ENCODE measurements at regions not wholly inside any gene's neighbourhood (a gene's known extent, or its start where the extent isn't known, plus 50 kb on each side); places are given as distances from the start of the nearest gene placed in this dataset.

GRCh38 chr20:39785252-39785917 is 823.2 kb downstream of the DHX35 start:
- Histone ChIP-seq H2AFZ (ENCODE audit: low read length) (no peak overlapping the region), H3K14ac (ENCODE audit: low read length) (no peak overlapping the region), H3K4me1 (ENCODE audit: control insufficient read depth in 2 of 2, insufficient read depth in 1 of 2, low read depth in 1 of 2, low read length in 2 of 2) (no peaks in the 10 kb centered on the region), H2BK5ac (ENCODE audit: low read length) (no peak overlapping the region), H3K27me3 (ENCODE audit: control insufficient read depth in 3 of 3, insufficient read depth in 3 of 3, low read depth in 1 of 3, low read length in 3 of 3) (no peaks in the 10 kb centered on the region), H3K4ac (ENCODE audit: low read length) (no peak overlapping the region), H2AK5ac (ENCODE audit: low read depth, low read length) (no peak overlapping the region), H4K8ac (ENCODE audit: low read depth, low read length) (no peak overlapping the region), H2BK120ac (ENCODE audit: low read depth, low read length) (no peak overlapping the region), H2BK15ac (ENCODE audit: low read length) (no peak overlapping the region), H3K36me3 (replicated peaks in 1 of 2; ENCODE audit: control insufficient read depth in 2 of 2, insufficient read depth in 2 of 2, low read length in 2 of 2) (no peaks in the 10 kb centered on the region), H3K23ac (ENCODE audit: low read depth, low read length, poor library complexity) (no peak overlapping the region), H3K9ac (ENCODE audit: low read depth, low read length, poor library complexity) (no peak overlapping the region), H3K79me1 (ENCODE audit: low read depth, low read length) (no peaks in the 10 kb centered on the region), H3K9me3 (replicated peaks in 1 of 2; ENCODE audit: control insufficient read depth in 2 of 2, insufficient read depth in 1 of 2, low read depth in 1 of 2, low read length in 2 of 2) (peaks cover 0 to 2% of the 10 kb centered on the region in 2 donors), H3K27ac (replicated peaks; ENCODE audit: low read length) (no peak overlapping the region), H3K4me3 (ENCODE audit: low read length in 2 of 2) (no peak overlapping the region), H3K4me2 (ENCODE audit: insufficient read depth, low read length, poor library complexity, severe bottlenecking) (no peak overlapping the region), H3K18ac (ENCODE audit: low read length) (no peak overlapping the region), H4K91ac (ENCODE audit: low read depth, low read length, poor library complexity) (no peak overlapping the region), H2BK12ac (ENCODE audit: low read length) (no peak overlapping the region)
- DNase-seq (ENCODE audit: low spot score) = no peak
- no CpG with 5 or more reads among the region's 4 CpGs for WGBS, 2 donors (ENCODE audit: extremely low coverage in 2 of 2, insufficient read length in 2 of 2, insufficient replicate concordance in 1 of 2)

DNA sequence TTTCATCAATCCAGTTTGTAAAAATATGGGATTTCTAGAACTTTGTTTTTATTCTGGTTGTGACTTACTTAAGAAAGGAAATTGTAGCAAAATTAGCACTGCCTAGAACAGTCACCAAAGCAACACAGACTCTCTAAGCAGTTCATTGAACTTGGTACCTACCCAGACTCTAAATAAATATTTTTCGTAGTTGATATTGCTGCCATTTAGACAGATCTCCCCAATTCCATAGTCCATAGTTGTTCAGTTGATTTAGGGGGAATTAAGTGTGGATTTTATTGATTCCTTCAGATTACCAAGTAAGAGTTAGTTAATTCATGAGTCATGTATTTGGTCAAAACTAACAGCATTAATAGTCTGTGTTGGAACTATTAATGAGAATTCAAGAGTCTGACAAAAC is 822.5 kb downstream of the DHX35 start:
- H3K23ac ChIP-seq (ENCODE audit: low read depth, low read length, poor library complexity) = no peak overlapping the region
- no peak overlapping the region for H2BK5ac ChIP-seq (ENCODE audit: low read length)
- H2BK120ac ChIP-seq (ENCODE audit: low read depth, low read length) = no peak overlapping the region
- no peak overlapping the region for H4K91ac ChIP-seq (ENCODE audit: low read depth, low read length, poor library complexity)
- no peaks in the 10 kb centered on the region for H3K79me1 ChIP-seq (ENCODE audit: low read depth, low read length)
- H2AK5ac ChIP-seq (ENCODE audit: low read depth, low read length) = no peak overlapping the region
- H3K18ac ChIP-seq (ENCODE audit: low read length) = no peak overlapping the region
- H3K4me1 ChIP-seq (ENCODE audit: control insufficient read depth in 2 of 2, insufficient read depth in 1 of 2, low read depth in 1 of 2, low read length in 2 of 2) = no peaks in the 10 kb centered on the region
- H2BK15ac ChIP-seq (ENCODE audit: low read length) = no peak overlapping the region
- H3K9me3 ChIP-seq (replicated peaks in 1 of 2; ENCODE audit: control insufficient read depth in 2 of 2, insufficient read depth in 1 of 2, low read depth in 1 of 2, low read length in 2 of 2) = peaks cover 0 to 2% of the 10 kb centered on the region in 2 donors
- no peak overlapping the region for H3K14ac ChIP-seq (ENCODE audit: low read length)
- H3K9ac ChIP-seq (ENCODE audit: low read depth, low read length, poor library complexity) = no peak overlapping the region
- no peaks in the 10 kb centered on the region for H3K27me3 ChIP-seq (ENCODE audit: control insufficient read depth in 3 of 3, insufficient read depth in 3 of 3, low read depth in 1 of 3, low read length in 3 of 3)
- H2AFZ ChIP-seq (ENCODE audit: low read length) = no peak overlapping the region
- DNase-seq (ENCODE audit: low spot score) = no peak
- no CpG with 5 or more reads among the region's 1 CpG for WGBS, 2 donors (ENCODE audit: extremely low coverage in 2 of 2, insufficient read length in 2 of 2, insufficient replicate concordance in 1 of 2)
- no peak overlapping the region for H3K27ac ChIP-seq (replicated peaks; ENCODE audit: low read length)
- no peak overlapping the region for H3K4me3 ChIP-seq (ENCODE audit: low read length in 2 of 2)
- H2BK12ac ChIP-seq (ENCODE audit: low read length) = no peak overlapping the region
- no peak overlapping the region for H4K8ac ChIP-seq (ENCODE audit: low read depth, low read length)
- no peak overlapping the region for H3K4ac ChIP-seq (ENCODE audit: low read length)
- H3K36me3 ChIP-seq (replicated peaks in 1 of 2; ENCODE audit: control insufficient read depth in 2 of 2, insufficient read depth in 2 of 2, low read length in 2 of 2) = no peaks in the 10 kb centered on the region
- no peak overlapping the region for H3K4me2 ChIP-seq (ENCODE audit: insufficient read depth, low read length, poor library complexity, severe bottlenecking)

- no peak overlapping the region for H2BK12ac ChIP-seq (ENCODE audit: low read length)
- WGBS, 2 donors (ENCODE audit: extremely low coverage in 2 of 2, insufficient read length in 2 of 2, insufficient replicate concordance in 1 of 2) = no CpG with 5 or more reads among the region's 5 CpGs
- H3K4me1 ChIP-seq (ENCODE audit: control insufficient read depth in 2 of 2, insufficient read depth in 1 of 2, low read depth in 1 of 2, low read length in 2 of 2) = no peaks in the 10 kb centered on the region
- no peak overlapping the region for H2BK15ac ChIP-seq (ENCODE audit: low read length)
- no peak overlapping the region for H2AFZ ChIP-seq (ENCODE audit: low read length)
- no peak overlapping the region for H4K91ac ChIP-seq (ENCODE audit: low read depth, low read length, poor library complexity)
- no peak overlapping the region for H3K9ac ChIP-seq (ENCODE audit: low read depth, low read length, poor library complexity)
- H2AK5ac ChIP-seq (ENCODE audit: low read depth, low read length) = no peak overlapping the region
- H2BK5ac ChIP-seq (ENCODE audit: low read length) = no peak overlapping the region
- no peak overlapping the region for H4K8ac ChIP-seq (ENCODE audit: low read depth, low read length)
- no peak overlapping the region for H3K23ac ChIP-seq (ENCODE audit: low read depth, low read length, poor library complexity)
- H3K9me3 ChIP-seq (replicated peaks in 1 of 2; ENCODE audit: control insufficient read depth in 2 of 2, insufficient read depth in 1 of 2, low read depth in 1 of 2, low read length in 2 of 2) = peaks cover 0 to 2% of the 10 kb centered on the region in 2 donors
- no peak for DNase-seq (ENCODE audit: low spot score)
- no peak overlapping the region for H3K18ac ChIP-seq (ENCODE audit: low read length)
- no peaks in the 10 kb centered on the region for H3K27me3 ChIP-seq (ENCODE audit: control insufficient read depth in 3 of 3, insufficient read depth in 3 of 3, low read depth in 1 of 3, low read length in 3 of 3)
- H3K36me3 ChIP-seq (replicated peaks in 1 of 2; ENCODE audit: control insufficient read depth in 2 of 2, insufficient read depth in 2 of 2, low read length in 2 of 2) = no peaks in the 10 kb centered on the region
- no peak overlapping the region for H3K4me3 ChIP-seq (ENCODE audit: low read length in 2 of 2)
- no peaks in the 10 kb centered on the region for H3K79me1 ChIP-seq (ENCODE audit: low read depth, low read length)
- H3K4ac ChIP-seq (ENCODE audit: low read length) = no peak overlapping the region
- H3K14ac ChIP-seq (ENCODE audit: low read length) = no peak overlapping the region
- H2BK120ac ChIP-seq (ENCODE audit: low read depth, low read length) = no peak overlapping the region
- H3K27ac ChIP-seq (replicated peaks; ENCODE audit: low read length) = no peak overlapping the region
- no peak overlapping the region for H3K4me2 ChIP-seq (ENCODE audit: insufficient read depth, low read length, poor library complexity, severe bottlenecking)
These were observed 816.9 kb downstream of the DHX35 start for GRCh38 chr20:39778847-39779604.

- Histone ChIP-seq H3K79me1 (ENCODE audit: low read depth, low read length) (no peaks in the 10 kb centered on the region), H3K9me3 (replicated peaks in 1 of 2; ENCODE audit: control insufficient read depth in 2 of 2, insufficient read depth in 1 of 2, low read depth in 1 of 2, low read length in 2 of 2) (peaks cover 0 to under 1% of the 10 kb centered on the region in 2 donors), H3K4ac (ENCODE audit: low read length) (no peak overlapping the region), H2AK5ac (ENCODE audit: low read depth, low read length) (no peak overlapping the region), H3K14ac (ENCODE audit: low read length) (no peak overlapping the region), H3K36me3 (replicated peaks in 1 of 2; ENCODE audit: control insufficient read depth in 2 of 2, insufficient read depth in 2 of 2, low read length in 2 of 2) (no peaks in the 10 kb centered on the region), H2BK5ac (ENCODE audit: low read length) (no peak overlapping the region), H2AFZ (ENCODE audit: low read length) (no peak overlapping the region), H4K8ac (ENCODE audit: low read depth, low read length) (no peak overlapping the region), H3K4me2 (ENCODE audit: insufficient read depth, low read length, poor library complexity, severe bottlenecking) (no peak overlapping the region), H3K18ac (ENCODE audit: low read length) (no peak overlapping the region), H3K9ac (ENCODE audit: low read depth, low read length, poor library complexity) (no peak overlapping the region), H2BK15ac (ENCODE audit: low read length) (no peak overlapping the region), H3K4me1 (ENCODE audit: control insufficient read depth in 2 of 2, insufficient read depth in 1 of 2, low read depth in 1 of 2, low read length in 2 of 2) (no peaks in the 10 kb centered on the region), H3K27me3 (ENCODE audit: control insufficient read depth in 3 of 3, insufficient read depth in 3 of 3, low read depth in 1 of 3, low read length in 3 of 3) (no peaks in the 10 kb centered on the region), H3K23ac (ENCODE audit: low read depth, low read length, poor library complexity) (no peak overlapping the region), H4K91ac (ENCODE audit: low read depth, low read length, poor library complexity) (no peak overlapping the region), H3K4me3 (ENCODE audit: low read length in 2 of 2) (no peak overlapping the region), H3K27ac (replicated peaks; ENCODE audit: low read length) (no peak overlapping the region), H2BK120ac (ENCODE audit: low read depth, low read length) (no peak overlapping the region), H2BK12ac (ENCODE audit: low read length) (no peak overlapping the region)
- no CpG with 5 or more reads among the region's 2 CpGs for WGBS, 2 donors (ENCODE audit: extremely low coverage in 2 of 2, insufficient read length in 2 of 2, insufficient replicate concordance in 1 of 2)
- DNase-seq (ENCODE audit: low spot score) = no peak
These were observed 816.3 kb downstream of the DHX35 start for GRCh38 chr20:39778431-39778830.

Data from neuronal stem cell (in vitro differentiated cells).